ENCODE measurements at regions not wholly inside any gene's neighbourhood (a gene's known extent, or its start where the extent isn't known, plus 50 kb on each side); places are given as distances from the start of the nearest gene placed in this dataset.

DNA sequence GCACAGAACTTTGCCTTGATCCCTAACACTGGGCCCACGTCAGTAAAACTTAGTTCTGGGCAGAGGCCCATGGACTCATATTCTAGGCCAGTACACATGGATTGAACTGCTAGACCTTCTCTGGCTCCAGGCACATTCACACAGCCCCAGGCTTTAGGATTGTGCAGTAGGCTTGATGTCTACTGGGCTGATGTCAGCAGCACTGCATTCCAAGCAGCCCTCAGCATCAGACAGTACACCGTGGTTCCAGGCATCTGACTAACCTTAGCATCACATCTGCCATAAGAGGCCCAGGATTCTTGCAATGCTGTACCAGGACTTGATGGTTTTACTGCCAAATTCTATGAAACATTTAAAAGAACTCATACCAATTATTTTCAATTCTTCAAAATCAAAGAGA, 301.9 kb downstream of the CCER1 start:
- no peak for FAIRE-seq
- Histone ChIP-seq H3K9me3 (replicated peaks; ENCODE audit: control insufficient read depth, insufficient read depth, low read length) (no peaks in the 10 kb centered on the region), H3K4me2 (ENCODE audit: control insufficient read depth, insufficient read depth) (no peak overlapping the region), H2AFZ (ENCODE audit: control insufficient read depth, low read depth, low read length) (no peak overlapping the region), H3K27me3 (replicated peaks in 1 of 2; ENCODE audit: control insufficient read depth in 2 of 2, insufficient read depth in 2 of 2, low read length in 1 of 2) (no peaks in the 10 kb centered on the region), H3K79me2 (ENCODE audit: control insufficient read depth, insufficient read depth, low read length) (no peaks in the 10 kb centered on the region), H3K27ac (ENCODE audit: control insufficient read depth, insufficient read depth) (no peak overlapping the region), H3K4me3 (no peak overlapping the region), H3K9ac (ENCODE audit: control insufficient read depth, insufficient read depth, low read length) (no peak overlapping the region), H4K20me1 (ENCODE audit: control insufficient read depth, insufficient read depth) (no peaks in the 10 kb centered on the region), H3K36me3 (ENCODE audit: control insufficient read depth in 2 of 2, insufficient read depth in 2 of 2, low read length in 1 of 2) (no peaks in the 10 kb centered on the region), H3K4me1 (ENCODE audit: control insufficient read depth, insufficient read depth, low read length) (no peaks in the 10 kb centered on the region)
- ATAC-seq: no peak
- RAD21 ChIA-PET (ENCODE audit: unreplicated experiment): no interaction called here
- SMC1A ChIA-PET (ENCODE audit: uncharacterized antibody, unreplicated experiment): no interaction called here
- BruUV-seq (replicated peaks): no TSS peak
- TF ChIP-seq, protein P1, sequence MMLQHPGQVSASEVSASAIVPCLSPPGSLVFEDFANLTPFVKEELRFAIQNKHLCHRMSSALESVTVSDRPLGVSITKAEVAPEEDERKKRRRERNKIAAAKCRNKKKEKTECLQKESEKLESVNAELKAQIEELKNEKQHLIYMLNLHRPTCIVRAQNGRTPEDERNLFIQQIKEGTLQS (IDR thresholded peaks at IDR 0.05; ENCODE audit: borderline replicate concordance, extremely low read depth, low read depth, low read length): no peak
- TF ChIP-seq SREBF2 (IDR thresholded peaks at IDR 0.05; ENCODE audit: low read length): no peak
- TF ChIP-seq BCL11A (IDR thresholded peaks at IDR 0.05; ENCODE audit: low read depth, low read length): no peak
- no peak for TF ChIP-seq EED (IDR thresholded peaks at IDR 0.05; ENCODE audit: low read depth)
- CTCF ChIA-PET: no interaction called here
- in situ Hi-C loops (cut with MboI): no loop called here
- 17% methylated on average over 2 of the region's 2 CpGs for WGBS (ENCODE audit: insufficient coverage, insufficient replicate concordance, low lambda C conversion rate, missing lambda C conversion rate)
- intact Hi-C loops (cut with micrococcal nuclease; ENCODE audit: unreplicated experiment): no loop called here
- POLR2A ChIA-PET: no interaction called here
- no peak for DNase-seq (ENCODE audit: low read depth, low spot score)

DNA sequence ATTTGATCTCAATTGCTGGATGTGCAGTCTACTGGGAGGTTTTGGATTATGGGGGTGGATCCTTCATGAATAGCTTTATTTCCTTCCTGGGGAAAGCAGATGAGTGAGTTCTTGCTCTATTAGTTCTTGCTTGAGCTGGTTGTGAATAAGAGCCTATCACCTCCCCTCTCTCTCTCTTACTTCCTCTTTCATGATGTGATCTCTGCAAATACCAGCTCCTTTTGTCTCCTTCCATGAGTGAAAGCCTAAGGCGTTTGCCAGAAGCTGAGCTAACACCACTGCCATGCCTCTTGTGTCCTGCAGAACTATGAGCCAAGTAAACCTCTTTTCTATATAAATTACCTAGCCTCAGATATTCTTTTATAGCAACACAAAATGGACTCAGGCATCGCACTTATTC, 302.7 kb downstream of the CCER1 start:
- H3K9me3 ChIP-seq (replicated peaks; ENCODE audit: control insufficient read depth, insufficient read depth, low read length): no peaks in the 10 kb centered on the region; the same call in 2 of the 3 replicates
- no peak overlapping the region for H2AFZ ChIP-seq (ENCODE audit: control insufficient read depth, low read depth, low read length)
- no peaks in the 10 kb centered on the region for H3K79me2 ChIP-seq (ENCODE audit: control insufficient read depth, insufficient read depth, low read length)
- no peak for FAIRE-seq
- TF ChIP-seq TBL1XR1 (IDR thresholded peaks at IDR 0.05; ENCODE audit: low read depth, low read length): no peak
- no peak for TF ChIP-seq TARDBP (IDR thresholded peaks at IDR 0.05; ENCODE audit: borderline replicate concordance)
- no peak for TF ChIP-seq SMC3 (IDR thresholded peaks at IDR 0.05; ENCODE audit: borderline replicate concordance, low read length)
- no peaks in the 10 kb centered on the region for H3K27me3 ChIP-seq (replicated peaks in 1 of 2; ENCODE audit: control insufficient read depth in 2 of 2, insufficient read depth in 2 of 2, low read length in 1 of 2)
- ChIA-PET POLR2A (no interaction called here), SMC1A (ENCODE audit: uncharacterized antibody, unreplicated experiment) (no interaction called here), CTCF (no interaction called here), RAD21 (ENCODE audit: unreplicated experiment) (no interaction called here)
- H4K20me1 ChIP-seq (ENCODE audit: control insufficient read depth, insufficient read depth): no peaks in the 10 kb centered on the region
- BruUV-seq (replicated peaks): no TSS peak
- H3K4me2 ChIP-seq (ENCODE audit: control insufficient read depth, insufficient read depth): no peak overlapping the region
- H3K4me1 ChIP-seq (ENCODE audit: control insufficient read depth, insufficient read depth, low read length): no peaks in the 10 kb centered on the region
- H3K36me3 ChIP-seq (ENCODE audit: control insufficient read depth in 2 of 2, insufficient read depth in 2 of 2, low read length in 1 of 2): no peaks in the 10 kb centered on the region
- peak; percentile 55 for ATAC-seq
- in situ Hi-C loops (cut with MboI) (no loop called here), intact Hi-C loops (cut with micrococcal nuclease; ENCODE audit: unreplicated experiment) (no loop called here)
- no peak for DNase-seq (ENCODE audit: low read depth, low spot score)
- H3K9ac ChIP-seq (ENCODE audit: control insufficient read depth, insufficient read depth, low read length): no peak overlapping the region
- H3K27ac ChIP-seq (ENCODE audit: control insufficient read depth, insufficient read depth): no peak overlapping the region
- H3K4me3 ChIP-seq: no peak overlapping the region
- WGBS (ENCODE audit: insufficient coverage, insufficient replicate concordance, low lambda C conversion rate, missing lambda C conversion rate): 12% methylated on average over 2 of the region's 2 CpGs

All from GM12878 (cell line).